NCI-H1930 (cell line): ENCODE measurements at regions not wholly inside any gene's neighbourhood (a gene's known extent, or its start where the extent isn't known, plus 50 kb on each side); places are given as distances from the start of the nearest gene placed in this dataset.

Experiments
- DNase-seq, 2 experiments: peaks; one replicate each; lab custom pipeline; 2025; lab: John Stamatoyannopoulos, UW

- DNase-seq, result no peak
Observed at GRCh38 chr12:30874455-30875321, 51.9 kb upstream of the TSPAN11 start.

DNA sequence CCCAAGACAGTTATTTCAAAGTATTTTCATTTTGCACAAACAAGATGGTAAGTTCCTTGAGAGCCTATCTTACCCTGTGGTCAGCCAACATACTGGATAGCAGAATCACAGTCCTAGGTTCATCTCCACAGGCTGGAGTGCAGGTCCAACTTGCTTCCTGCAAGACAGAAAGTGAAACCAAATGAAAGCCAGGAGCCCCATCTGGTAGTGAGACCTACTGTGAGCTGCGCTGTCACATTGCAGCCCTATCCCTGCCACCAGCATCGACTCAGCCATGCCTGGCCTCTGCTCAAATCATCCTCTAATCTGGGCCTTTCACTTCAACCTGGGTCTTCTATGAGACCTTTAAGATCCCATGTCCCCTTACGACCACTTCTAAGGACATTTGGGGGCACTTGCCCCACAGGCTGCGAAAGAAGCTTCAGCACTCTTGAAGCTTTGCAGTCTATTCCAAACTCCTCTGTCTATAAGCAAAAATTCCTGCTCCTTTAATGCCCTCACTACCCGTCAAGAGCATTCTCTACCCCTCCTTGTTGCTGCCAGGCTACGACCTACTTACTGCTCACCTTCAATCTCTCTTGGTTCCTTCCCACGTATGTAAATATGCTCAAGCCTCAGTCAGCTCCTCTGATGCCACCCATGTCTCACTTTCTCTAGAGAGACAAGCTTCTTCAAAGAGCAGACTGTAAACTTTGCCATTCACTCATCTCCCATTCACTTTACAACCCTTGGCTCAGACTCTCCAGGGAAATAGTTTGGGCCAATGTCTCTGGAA is 55.9 kb upstream of the TSPAN11 start:
- DNase-seq, result no peak

DNA sequence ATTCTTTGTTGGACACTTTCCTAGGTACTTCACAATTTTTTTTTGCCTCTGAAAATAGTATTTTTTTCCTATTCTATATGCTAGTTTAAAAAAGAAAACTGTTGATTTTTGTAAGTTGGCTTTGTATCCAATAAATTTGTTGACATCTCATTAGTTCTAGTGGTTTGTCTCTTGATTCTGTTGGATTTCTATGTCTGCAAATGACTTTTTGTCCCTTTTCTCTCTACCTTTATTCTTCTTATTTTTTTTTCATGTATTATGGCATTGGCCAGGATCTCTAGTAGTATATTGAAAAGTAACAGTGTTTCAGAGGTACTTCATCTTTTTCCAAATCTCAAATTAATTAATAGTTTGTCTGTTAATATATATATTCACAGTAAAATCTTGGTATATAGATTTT is 59.1 kb upstream of the TSPAN11 start:
- DNase-seq, result no peak

DNA sequence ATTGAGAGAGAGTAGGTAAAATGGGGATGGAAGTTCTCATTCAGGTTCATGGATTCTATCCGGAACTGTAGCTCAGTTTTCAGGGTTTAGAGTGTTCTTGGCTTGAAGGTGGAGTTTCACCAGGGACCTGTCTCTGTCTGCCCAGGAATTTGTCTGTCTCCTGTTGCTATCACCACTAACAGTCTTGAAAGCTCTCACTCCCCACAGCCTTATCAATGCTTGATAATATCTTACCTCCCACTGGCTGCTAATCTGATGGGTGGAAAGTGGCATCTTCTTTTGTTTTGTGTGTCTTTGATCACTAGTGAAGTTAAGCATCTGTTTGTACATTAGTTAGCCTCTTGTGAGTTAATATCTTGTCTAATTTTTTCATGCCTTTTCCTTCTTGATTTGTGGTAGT is 60.3 kb upstream of the TSPAN11 start:
- DNase-seq, result no peak

DNA sequence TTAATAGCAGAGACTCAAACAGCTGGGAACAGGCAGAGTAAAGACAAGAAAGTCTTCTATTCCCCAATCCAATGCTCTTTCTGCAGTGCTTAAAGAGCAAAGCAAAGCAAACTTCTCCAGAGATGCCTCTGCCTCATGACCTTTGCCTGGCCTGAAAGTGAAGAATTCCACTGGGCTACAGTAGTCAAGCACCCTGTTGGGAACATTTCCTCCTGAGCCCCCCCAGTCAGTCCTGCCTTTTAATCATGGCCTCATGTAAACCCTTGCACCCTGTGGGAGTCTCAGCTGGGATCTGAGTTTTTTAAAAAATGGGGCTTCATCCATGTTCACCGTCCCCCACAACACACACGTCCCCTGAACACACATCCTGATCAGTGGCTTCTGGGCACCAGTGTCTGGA is 62.7 kb upstream of the TSPAN11 start:
- no peak for DNase-seq

- DNase-seq, result peak in 1 of 2 experiments; percentile 42
Observed at GRCh38 chr12:30862486-30862885, 64.1 kb upstream of the TSPAN11 start.

DNA sequence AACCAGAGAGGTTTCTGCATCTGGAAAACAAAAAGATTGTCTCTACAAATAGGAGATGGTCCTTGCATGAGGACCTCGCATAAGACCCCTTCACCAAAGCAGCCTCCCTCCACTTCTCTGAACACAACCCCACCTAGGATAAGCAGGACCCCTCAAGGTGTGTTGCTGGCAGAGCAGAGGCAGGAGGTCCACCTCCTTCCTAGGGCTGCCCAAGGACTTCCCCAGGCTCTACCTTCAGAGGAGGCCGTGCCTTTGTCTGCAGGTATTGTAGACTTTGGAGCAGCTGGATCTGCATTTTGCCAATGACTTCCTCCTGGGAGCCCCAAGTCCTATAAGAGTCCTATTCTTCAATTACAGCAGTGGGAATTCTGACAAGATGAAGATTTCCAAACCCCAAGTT is 67.3 kb upstream of the TSPAN11 start:
- no peak for DNase-seq

GRCh38 chr12:30858471-30858870 is 68.1 kb upstream of the TSPAN11 start:
- DNase-seq, result no peak

- DNase-seq, result no peak
Observed at GRCh38 chr12:30853561-30854133, 72.9 kb upstream of the TSPAN11 start.

DNA sequence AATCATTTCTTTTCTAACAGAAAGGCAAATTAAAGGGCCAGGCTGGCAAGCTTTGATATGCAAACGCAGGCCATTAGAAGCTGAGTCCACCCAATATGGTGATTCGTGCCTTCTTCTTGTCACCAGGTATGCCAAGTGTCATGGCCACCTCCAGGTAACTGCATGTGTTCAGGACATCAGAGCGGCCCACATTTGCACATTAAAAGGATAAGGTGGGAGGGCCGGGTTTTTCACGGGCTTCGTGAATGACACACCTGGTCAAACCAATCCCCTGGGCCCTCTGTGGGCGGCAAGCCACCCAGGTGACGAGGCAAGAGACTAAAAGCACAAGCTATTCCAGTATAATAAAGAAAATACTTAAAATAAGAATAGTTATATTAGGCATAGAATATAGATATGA is 75.9 kb upstream of the TSPAN11 start:
- no peak for DNase-seq

GRCh38 chr12:30847259-30847658 is 79.3 kb upstream of the TSPAN11 start:
- DNase-seq, result peak; percentile 58 to 60

DNA sequence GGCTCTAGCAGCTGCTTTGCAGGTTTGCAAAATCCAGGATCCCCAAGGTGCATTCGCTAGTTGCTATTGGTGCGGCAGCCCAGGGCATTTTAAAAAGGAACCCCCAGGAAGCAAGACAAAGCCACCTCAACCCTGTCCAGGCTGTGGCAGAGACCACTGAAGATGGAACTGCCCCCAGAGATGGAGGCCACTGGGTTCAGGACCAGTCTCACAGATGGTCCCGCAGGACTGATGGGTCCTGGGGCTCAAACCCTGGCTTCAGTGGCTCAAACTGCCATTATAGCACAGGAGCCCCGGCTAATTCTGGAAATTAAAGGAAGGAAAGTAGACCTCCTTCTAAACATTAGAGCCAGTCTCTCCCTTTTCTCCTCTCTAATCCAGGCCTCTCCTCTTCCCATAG is 79.8 kb upstream of the TSPAN11 start:
- no peak for DNase-seq

- no peak for DNase-seq
Observed at GRCh38 chr12:30845676-30846075, 80.9 kb upstream of the TSPAN11 start.

GRCh38 chr12:30843211-30843610 is 83.3 kb upstream of the TSPAN11 start:
- DNase-seq, result no peak

DNA sequence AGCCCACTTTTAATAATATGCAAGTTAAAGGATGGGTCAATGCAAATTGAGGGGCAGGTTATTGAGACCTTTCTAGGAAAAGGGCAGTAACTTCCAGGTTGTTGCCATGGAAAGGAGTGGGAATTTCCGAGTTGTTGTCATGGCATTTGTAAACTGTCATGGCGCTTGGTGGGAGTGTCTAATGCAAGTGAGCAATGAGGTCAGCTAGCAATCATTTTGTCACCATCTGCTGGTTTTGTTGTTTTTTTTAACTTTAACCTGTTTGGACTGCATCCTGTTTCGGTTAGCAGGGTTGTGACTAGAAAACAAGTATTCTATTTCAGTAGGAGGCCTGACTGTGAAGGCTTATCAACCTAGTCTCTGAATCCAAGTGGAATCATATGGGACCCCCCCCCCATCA is 85.8 kb upstream of the TSPAN11 start:
- no peak for DNase-seq

- no peak for DNase-seq
Observed at GRCh38 chr12:30839643-30840220, 85.0 kb upstream of the CAPRIN2 start.

GRCh38 chr12:30837595-30837994 is 82.8 kb upstream of the CAPRIN2 start:
- no peak for DNase-seq

DNA sequence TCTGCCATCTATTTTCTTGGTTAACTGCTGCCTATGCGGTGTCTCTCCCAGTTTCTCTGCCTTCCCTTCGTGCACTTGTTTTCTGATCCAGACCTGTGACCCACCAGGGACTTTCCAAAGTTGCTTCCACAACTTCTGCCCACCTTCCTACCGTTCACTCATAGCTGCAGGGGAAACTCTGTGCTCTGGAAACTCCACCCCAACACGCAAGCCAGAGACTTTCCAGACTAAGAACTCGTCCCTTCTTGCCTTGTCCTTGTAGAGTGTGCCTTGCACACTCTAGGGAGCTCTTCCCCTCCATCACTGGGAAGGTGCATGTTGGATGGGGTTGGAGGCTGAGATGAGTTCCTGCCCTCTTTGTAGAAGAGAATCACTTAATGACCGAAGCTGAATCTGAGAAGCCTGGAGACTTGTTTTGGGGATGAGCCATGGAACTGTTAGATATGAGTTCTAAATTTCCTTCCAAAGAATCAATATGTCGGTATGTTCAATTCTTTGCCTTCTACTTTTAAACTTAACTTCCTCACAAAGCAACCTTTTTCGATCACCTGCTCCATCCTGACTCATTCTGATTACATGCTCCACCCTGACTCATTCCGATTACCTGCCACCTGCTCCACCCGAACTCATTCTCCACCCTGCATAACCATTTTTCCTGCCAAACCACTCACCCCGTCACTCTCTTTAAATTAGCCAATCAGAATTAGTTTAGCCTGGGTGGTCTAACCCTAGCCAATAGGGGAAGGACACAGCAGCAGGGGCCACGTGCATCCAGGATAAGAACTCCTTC is 82.1 kb upstream of the CAPRIN2 start:
- no peak for DNase-seq

DNA sequence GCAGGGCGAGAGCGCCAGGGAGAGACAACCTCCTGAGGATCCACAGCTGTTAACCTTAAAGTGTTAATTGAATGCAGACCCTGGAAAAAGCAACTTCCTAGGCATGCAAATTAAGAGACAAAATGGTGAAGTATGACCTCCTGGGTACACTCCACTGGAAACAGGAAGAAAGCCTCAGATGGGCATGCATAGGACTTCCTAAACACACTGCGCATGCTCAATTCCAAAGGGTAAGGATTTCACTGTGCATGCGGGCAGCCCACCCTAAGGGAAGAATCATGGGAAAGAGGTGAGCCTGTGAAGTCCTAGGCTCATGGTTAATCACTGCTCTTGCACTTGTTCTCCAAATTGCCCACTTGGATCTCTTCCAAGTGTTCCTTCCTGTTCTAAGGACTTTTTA is 80.5 kb upstream of the CAPRIN2 start:
- DNase-seq, result no peak

DNA sequence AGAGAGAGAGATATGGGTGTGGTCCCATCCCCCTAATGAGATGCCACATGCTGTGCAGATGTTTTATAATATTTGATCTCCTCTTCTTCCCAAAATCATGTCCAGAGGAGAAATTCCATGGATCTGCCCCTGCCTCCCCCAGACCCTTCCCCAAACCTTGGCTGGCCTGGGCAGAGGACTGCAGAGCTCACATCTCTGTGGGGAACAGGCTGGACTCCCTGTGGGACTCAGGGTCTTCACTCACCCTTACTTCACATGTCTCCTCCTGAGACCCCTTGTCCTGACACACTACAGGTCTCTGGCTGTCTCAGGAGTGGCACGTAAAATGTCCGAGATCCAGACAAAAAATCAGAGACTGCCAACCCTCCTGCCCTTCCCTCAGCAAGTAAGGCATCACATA is 76.0 kb upstream of the CAPRIN2 start:
- no peak for DNase-seq

DNA sequence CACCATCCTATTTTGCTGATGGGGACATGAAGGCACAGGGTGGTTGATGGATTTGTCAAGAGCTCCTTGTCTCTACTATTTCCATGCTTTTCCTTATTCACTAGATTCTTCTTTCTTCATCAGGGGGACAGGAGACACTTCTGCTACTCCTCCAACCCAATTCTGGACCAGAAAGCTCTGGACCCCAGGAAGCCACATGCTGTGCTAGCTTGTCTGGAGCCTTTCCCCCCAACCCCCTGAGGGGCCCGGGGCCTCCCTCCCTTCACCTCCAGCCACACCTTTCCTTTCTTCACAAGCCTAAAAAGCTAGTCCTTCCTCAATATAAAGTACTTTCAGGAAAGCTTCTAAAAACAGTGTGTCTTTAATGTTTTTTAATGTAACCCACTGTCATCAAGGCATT is 75.1 kb upstream of the CAPRIN2 start:
- DNase-seq, result no peak

- DNase-seq, result no peak
Observed at GRCh38 chr12:30828686-30829085, 73.9 kb upstream of the CAPRIN2 start.
